Transverse colon (tissue), 3 donors: ENCODE measurements at regions not wholly inside any gene's neighbourhood (a gene's known extent, or its start where the extent isn't known, plus 50 kb on each side); places are given as distances from the start of the nearest gene placed in this dataset.

Experiments
- POLR2A ChIP-seq: fragments of 450-650 bp; IDR thresholded peaks from one replicate; pipeline ENCODE4 v1.6.1; 2016; ENCODE audit warnings: antibody characterized with exemption, mild to moderate bottlenecking, moderate library complexity
- TF ChIP-seq, protein P1 (sequence below), 5 experiments: fragments of 200-600 bp in 3 of 5; fragments of 450-650 bp in 2 of 5; sonication (generic) in 3 of 5; IDR thresholded peaks; 1 replicate in 2 of 5; 2 replicates in 3 of 5; pipeline ENCODE4 v1.5.1; 2016 to 2017; ENCODE audit warnings: antibody characterized with exemption in 5 of 5, inconsistent platforms in 3 of 5, mild to moderate bottlenecking in 2 of 5, moderate library complexity in 1 of 5

GRCh38 chr1:80044662-80045061 is 1038.1 kb upstream of the ADGRL4 start:
- TF ChIP-seq, protein P1, sequence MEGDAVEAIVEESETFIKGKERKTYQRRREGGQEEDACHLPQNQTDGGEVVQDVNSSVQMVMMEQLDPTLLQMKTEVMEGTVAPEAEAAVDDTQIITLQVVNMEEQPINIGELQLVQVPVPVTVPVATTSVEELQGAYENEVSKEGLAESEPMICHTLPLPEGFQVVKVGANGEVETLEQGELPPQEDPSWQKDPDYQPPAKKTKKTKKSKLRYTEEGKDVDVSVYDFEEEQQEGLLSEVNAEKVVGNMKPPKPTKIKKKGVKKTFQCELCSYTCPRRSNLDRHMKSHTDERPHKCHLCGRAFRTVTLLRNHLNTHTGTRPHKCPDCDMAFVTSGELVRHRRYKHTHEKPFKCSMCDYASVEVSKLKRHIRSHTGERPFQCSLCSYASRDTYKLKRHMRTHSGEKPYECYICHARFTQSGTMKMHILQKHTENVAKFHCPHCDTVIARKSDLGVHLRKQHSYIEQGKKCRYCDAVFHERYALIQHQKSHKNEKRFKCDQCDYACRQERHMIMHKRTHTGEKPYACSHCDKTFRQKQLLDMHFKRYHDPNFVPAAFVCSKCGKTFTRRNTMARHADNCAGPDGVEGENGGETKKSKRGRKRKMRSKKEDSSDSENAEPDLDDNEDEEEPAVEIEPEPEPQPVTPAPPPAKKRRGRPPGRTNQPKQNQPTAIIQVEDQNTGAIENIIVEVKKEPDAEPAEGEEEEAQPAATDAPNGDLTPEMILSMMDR (IDR thresholded peaks at IDR 0.05) = no peak
- no peak for TF ChIP-seq POLR2A
